ENCODE measurements at regions not wholly inside any gene's neighbourhood (a gene's known extent, or its start where the extent isn't known, plus 50 kb on each side); places are given as distances from the start of the nearest gene placed in this dataset.

DNA sequence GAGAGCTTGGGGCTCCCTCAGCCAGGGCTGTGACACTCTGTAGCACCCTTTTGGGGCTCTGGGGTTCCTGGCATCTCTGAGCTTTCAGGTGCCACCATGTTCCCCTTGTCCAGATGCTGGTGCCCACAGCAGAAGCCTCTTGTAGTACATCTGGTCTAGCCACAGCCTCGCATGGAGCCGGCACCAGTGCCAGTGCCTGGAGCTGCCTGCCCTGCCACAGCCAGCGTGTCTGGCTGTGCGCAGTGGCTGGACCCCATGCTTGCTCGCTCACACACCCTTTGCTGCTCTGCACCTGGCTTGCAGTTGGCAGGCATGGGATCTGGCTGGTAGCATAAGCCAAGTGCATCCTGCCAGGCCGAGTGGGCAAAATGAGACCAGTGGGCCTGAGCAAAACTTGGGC lies 744.8 kb upstream of the GBE1 start:
- intact Hi-C loops (cut with micrococcal nuclease) = no loop called here
- H3K9ac ChIP-seq (ENCODE audit: insufficient read depth, low read length, poor library complexity, severe bottlenecking) = no peak overlapping the region
- no peak overlapping the region for H3K4me3 Mint-ChIP-seq
- peaks cover 6 to 23% (median 11%) of the 10 kb centered on the region in 7 donors for H3K9me3 Mint-ChIP-seq
- no peaks in the 10 kb centered on the region for H3K27me3 ChIP-seq (ENCODE audit: control insufficient read depth in 2 of 2, insufficient read depth in 2 of 2, low read length in 2 of 2)
- 90% methylated on average over 6 of the region's 6 CpGs for WGBS (ENCODE audit: insufficient coverage)
- no peaks in the 10 kb centered on the region for H3K4me1 Mint-ChIP-seq
- no peak overlapping the region for H3K27ac ChIP-seq (ENCODE audit: low read depth in 1 of 2, low read length in 2 of 2)
- no peaks in the 10 kb centered on the region for H3K36me3 Mint-ChIP-seq
- H2AFZ ChIP-seq (ENCODE audit: insufficient read depth, low read depth, low read length, poor library complexity, severe bottlenecking) = no peak overlapping the region
- H4K20me1 ChIP-seq (ENCODE audit: insufficient read depth, low read length) = no peaks in the 10 kb centered on the region
- H3K4me3 ChIP-seq (replicated peaks in 1 of 3; ENCODE audit: low read depth in 2 of 3, low read length in 3 of 3) = no peak overlapping the region
- H3K27me3 Mint-ChIP-seq (ENCODE audit: low read depth in 3 of 3) = no peaks in the 10 kb centered on the region
- H3K4me2 ChIP-seq (replicated peaks; ENCODE audit: extremely low read depth, low read length, poor library complexity, severe bottlenecking) = no peak overlapping the region
- H3K79me2 ChIP-seq (ENCODE audit: insufficient read depth, low read length) = no peaks in the 10 kb centered on the region
- no peak for DNase-seq
- H3K36me3 ChIP-seq (replicated peaks in 1 of 2; ENCODE audit: control insufficient read depth in 1 of 2, insufficient read depth in 2 of 2, low read length in 2 of 2) = no peaks in the 10 kb centered on the region
- TF ChIP-seq, protein P1, sequence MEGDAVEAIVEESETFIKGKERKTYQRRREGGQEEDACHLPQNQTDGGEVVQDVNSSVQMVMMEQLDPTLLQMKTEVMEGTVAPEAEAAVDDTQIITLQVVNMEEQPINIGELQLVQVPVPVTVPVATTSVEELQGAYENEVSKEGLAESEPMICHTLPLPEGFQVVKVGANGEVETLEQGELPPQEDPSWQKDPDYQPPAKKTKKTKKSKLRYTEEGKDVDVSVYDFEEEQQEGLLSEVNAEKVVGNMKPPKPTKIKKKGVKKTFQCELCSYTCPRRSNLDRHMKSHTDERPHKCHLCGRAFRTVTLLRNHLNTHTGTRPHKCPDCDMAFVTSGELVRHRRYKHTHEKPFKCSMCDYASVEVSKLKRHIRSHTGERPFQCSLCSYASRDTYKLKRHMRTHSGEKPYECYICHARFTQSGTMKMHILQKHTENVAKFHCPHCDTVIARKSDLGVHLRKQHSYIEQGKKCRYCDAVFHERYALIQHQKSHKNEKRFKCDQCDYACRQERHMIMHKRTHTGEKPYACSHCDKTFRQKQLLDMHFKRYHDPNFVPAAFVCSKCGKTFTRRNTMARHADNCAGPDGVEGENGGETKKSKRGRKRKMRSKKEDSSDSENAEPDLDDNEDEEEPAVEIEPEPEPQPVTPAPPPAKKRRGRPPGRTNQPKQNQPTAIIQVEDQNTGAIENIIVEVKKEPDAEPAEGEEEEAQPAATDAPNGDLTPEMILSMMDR (IDR thresholded peaks at IDR 0.05) = no peak
- peaks cover 16 to 33% of the 10 kb centered on the region in 2 donors for H3K9me3 ChIP-seq (replicated peaks in 1 of 2; ENCODE audit: control insufficient read depth in 1 of 2, insufficient read depth in 1 of 2, low read length in 2 of 2)
- no peak overlapping the region for H3K27ac Mint-ChIP-seq
- no peaks in the 10 kb centered on the region for H3K4me1 ChIP-seq (ENCODE audit: control insufficient read depth in 1 of 2, insufficient read depth in 2 of 2, low read length in 2 of 2)

DNA sequence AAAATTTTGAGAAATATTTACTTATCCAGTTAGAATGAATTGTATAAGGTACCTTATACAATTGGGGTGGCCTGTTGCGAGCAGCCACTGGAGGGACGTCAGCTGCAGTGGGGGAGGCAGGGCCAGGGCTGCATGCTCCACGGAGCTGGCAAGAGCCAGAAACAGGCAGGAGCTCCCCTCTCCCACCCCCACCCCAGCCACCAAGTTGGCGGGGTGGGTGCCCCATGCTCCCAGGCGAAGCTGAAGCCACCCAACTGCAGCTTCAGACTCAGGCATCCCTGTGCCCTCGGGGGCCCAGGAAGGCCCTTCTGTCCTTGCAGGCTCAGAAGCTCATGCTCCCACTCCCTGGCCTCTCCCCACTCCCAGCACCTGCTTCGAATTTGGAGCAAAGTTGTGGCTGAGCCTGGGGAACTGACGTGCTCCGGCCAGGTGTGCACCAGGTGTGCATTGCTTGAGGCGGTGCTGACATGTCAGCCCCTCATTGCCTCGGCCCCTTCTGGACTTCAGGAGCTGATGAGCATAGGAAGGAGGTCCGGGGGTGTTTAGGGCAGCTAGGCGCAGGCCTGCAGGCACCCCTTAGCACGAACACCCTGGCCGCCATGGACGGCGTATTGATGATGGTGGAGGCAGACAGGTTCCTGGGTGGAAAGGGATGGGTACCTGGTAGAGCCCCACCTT lies 743.8 kb upstream of the GBE1 start:
- Mint-ChIP-seq H3K9me3 (peaks cover 6 to 23% (median 11%) of the 10 kb centered on the region in 7 donors), H3K27ac (no peak overlapping the region), H3K4me3 (no peak overlapping the region), H3K36me3 (no peaks in the 10 kb centered on the region), H3K27me3 (ENCODE audit: low read depth in 3 of 3) (no peaks in the 10 kb centered on the region), H3K4me1 (no peaks in the 10 kb centered on the region)
- TF ChIP-seq, protein P1 (IDR thresholded peaks at IDR 0.05) = no peak
- no peak overlapping the region for H3K4me3 ChIP-seq (replicated peaks in 1 of 3; ENCODE audit: low read depth in 2 of 3, low read length in 3 of 3)
- no peaks in the 10 kb centered on the region for H3K4me1 ChIP-seq (ENCODE audit: control insufficient read depth in 1 of 2, insufficient read depth in 2 of 2, low read length in 2 of 2)
- H3K27me3 ChIP-seq (ENCODE audit: control insufficient read depth in 2 of 2, insufficient read depth in 2 of 2, low read length in 2 of 2) = no peaks in the 10 kb centered on the region
- no peaks in the 10 kb centered on the region for H4K20me1 ChIP-seq (ENCODE audit: insufficient read depth, low read length)
- intact Hi-C loops (cut with micrococcal nuclease) = no loop called here
- H3K36me3 ChIP-seq (replicated peaks in 1 of 2; ENCODE audit: control insufficient read depth in 1 of 2, insufficient read depth in 2 of 2, low read length in 2 of 2) = no peaks in the 10 kb centered on the region
- H3K4me2 ChIP-seq (replicated peaks; ENCODE audit: extremely low read depth, low read length, poor library complexity, severe bottlenecking) = no peak overlapping the region
- 87% methylated on average over 15 of the region's 17 CpGs for WGBS (ENCODE audit: insufficient coverage)
- H3K27ac ChIP-seq (ENCODE audit: low read depth in 1 of 2, low read length in 2 of 2) = no peak overlapping the region
- no peak for DNase-seq
- peaks cover 14 to 31% of the 10 kb centered on the region in 2 donors for H3K9me3 ChIP-seq (replicated peaks in 1 of 2; ENCODE audit: control insufficient read depth in 1 of 2, insufficient read depth in 1 of 2, low read length in 2 of 2)
- H3K79me2 ChIP-seq (ENCODE audit: insufficient read depth, low read length) = no peaks in the 10 kb centered on the region
- H3K9ac ChIP-seq (ENCODE audit: insufficient read depth, low read length, poor library complexity, severe bottlenecking) = no peak overlapping the region
- no peak overlapping the region for H2AFZ ChIP-seq (ENCODE audit: insufficient read depth, low read depth, low read length, poor library complexity, severe bottlenecking)

All from CD14-positive monocyte (primary cell).